ENCODE measurements at regions not wholly inside any gene's neighbourhood (a gene's known extent, or its start where the extent isn't known, plus 50 kb on each side); places are given as distances from the start of the nearest gene placed in this dataset.

- H3K27ac Mint-ChIP-seq, result no peak overlapping the region
- peak; percentile 96 for ATAC-seq
- TF ChIP-seq PRDM15 (CRISPR knock-in tag; IDR thresholded peaks at IDR 0.05), result no peak
- no peak for TF ChIP-seq ZNF121 (CRISPR knock-in tag; IDR thresholded peaks at IDR 0.05)
- TF ChIP-seq, protein P1, sequence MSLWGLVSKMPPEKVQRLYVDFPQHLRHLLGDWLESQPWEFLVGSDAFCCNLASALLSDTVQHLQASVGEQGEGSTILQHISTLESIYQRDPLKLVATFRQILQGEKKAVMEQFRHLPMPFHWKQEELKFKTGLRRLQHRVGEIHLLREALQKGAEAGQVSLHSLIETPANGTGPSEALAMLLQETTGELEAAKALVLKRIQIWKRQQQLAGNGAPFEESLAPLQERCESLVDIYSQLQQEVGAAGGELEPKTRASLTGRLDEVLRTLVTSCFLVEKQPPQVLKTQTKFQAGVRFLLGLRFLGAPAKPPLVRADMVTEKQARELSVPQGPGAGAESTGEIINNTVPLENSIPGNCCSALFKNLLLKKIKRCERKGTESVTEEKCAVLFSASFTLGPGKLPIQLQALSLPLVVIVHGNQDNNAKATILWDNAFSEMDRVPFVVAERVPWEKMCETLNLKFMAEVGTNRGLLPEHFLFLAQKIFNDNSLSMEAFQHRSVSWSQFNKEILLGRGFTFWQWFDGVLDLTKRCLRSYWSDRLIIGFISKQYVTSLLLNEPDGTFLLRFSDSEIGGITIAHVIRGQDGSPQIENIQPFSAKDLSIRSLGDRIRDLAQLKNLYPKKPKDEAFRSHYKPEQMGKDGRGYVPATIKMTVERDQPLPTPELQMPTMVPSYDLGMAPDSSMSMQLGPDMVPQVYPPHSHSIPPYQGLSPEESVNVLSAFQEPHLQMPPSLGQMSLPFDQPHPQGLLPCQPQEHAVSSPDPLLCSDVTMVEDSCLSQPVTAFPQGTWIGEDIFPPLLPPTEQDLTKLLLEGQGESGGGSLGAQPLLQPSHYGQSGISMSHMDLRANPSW (CRISPR knock-in tag; conservative IDR thresholded peaks at IDR 0.05; ENCODE audit: low read depth), result no peak
- TF ChIP-seq, protein P2, sequence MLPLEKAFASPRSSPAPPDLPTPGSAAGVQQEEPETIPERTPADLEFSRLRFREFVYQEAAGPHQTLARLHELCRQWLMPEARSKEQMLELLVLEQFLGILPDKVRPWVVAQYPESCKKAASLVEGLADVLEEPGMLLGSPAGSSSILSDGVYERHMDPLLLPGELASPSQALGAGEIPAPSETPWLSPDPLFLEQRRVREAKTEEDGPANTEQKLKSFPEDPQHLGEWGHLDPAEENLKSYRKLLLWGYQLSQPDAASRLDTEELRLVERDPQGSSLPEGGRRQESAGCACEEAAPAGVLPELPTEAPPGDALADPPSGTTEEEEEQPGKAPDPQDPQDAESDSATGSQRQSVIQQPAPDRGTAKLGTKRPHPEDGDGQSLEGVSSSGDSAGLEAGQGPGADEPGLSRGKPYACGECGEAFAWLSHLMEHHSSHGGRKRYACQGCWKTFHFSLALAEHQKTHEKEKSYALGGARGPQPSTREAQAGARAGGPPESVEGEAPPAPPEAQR (CRISPR knock-in tag; IDR thresholded peaks at IDR 0.05), result no peak
- no peak for TF ChIP-seq ELF4 (CRISPR knock-in tag; IDR thresholded peaks at IDR 0.05; ENCODE audit: low read depth)
- TF ChIP-seq ESRRA (CRISPR knock-in tag; IDR thresholded peaks at IDR 0.05; ENCODE audit: borderline replicate concordance), result no peak
- TF ChIP-seq, protein P3, sequence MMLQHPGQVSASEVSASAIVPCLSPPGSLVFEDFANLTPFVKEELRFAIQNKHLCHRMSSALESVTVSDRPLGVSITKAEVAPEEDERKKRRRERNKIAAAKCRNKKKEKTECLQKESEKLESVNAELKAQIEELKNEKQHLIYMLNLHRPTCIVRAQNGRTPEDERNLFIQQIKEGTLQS (CRISPR knock-in tag; conservative IDR thresholded peaks at IDR 0.05), result no peak
- TF ChIP-seq, protein P4, sequence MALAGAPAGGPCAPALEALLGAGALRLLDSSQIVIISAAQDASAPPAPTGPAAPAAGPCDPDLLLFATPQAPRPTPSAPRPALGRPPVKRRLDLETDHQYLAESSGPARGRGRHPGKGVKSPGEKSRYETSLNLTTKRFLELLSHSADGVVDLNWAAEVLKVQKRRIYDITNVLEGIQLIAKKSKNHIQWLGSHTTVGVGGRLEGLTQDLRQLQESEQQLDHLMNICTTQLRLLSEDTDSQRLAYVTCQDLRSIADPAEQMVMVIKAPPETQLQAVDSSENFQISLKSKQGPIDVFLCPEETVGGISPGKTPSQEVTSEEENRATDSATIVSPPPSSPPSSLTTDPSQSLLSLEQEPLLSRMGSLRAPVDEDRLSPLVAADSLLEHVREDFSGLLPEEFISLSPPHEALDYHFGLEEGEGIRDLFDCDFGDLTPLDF (CRISPR knock-in tag; IDR thresholded peaks at IDR 0.05), result no peak
- no peak for TF ChIP-seq MAX (CRISPR knock-in tag; IDR thresholded peaks at IDR 0.05)
- TF ChIP-seq TCF7 (CRISPR knock-in tag; IDR thresholded peaks at IDR 0.05; ENCODE audit: low read depth), result no peak
- no peak for TF ChIP-seq PREB (CRISPR knock-in tag; IDR thresholded peaks at IDR 0.05; ENCODE audit: borderline replicate concordance)
- no peak for TF ChIP-seq NFYB (CRISPR knock-in tag; conservative IDR thresholded peaks at IDR 0.05; ENCODE audit: low read depth)
- TF ChIP-seq EMX1 (CRISPR knock-in tag; IDR thresholded peaks at IDR 0.05), result no peak
- no peak for TF ChIP-seq JAZF1 (CRISPR knock-in tag; IDR thresholded peaks at IDR 0.05)
- TF ChIP-seq NR2C2 (CRISPR knock-in tag; IDR thresholded peaks at IDR 0.05), result no peak
- H3K9me3 Mint-ChIP-seq, result peaks cover 3% of the 10 kb centered on the region; the same call in 1 of the 2 replicates
- ChIA-PET POLR2A (no interaction called here), CTCF (interaction anchor here (0.6 to 3.0 kb wide), 5 partner anchors 14 to 210 kb away, joined by 3 to 32 read pairs (median 5); partner anchors contain the start of gene IGFBP3)
- no peaks in the 10 kb centered on the region for H3K36me3 Mint-ChIP-seq
- peak; percentile 31 for DNase-seq (ENCODE audit: low spot score)
- H3K4me3 Mint-ChIP-seq, result no peak overlapping the region
- H3K4me1 Mint-ChIP-seq, result peaks cover 7% of the 10 kb centered on the region
- H3K27me3 Mint-ChIP-seq (ENCODE audit: low read depth), result no peaks in the 10 kb centered on the region
Measured at GRCh38 chr7:46131916-46132795, 211.1 kb upstream of the IGFBP3 start.
